ENCODE measurements at regions not wholly inside any gene's neighbourhood (a gene's known extent, or its start where the extent isn't known, plus 50 kb on each side); places are given as distances from the start of the nearest gene placed in this dataset.
"Not testable (repeated sequence)": the region's sequence is repeated elsewhere in the genome, so short reads cannot be mapped to it uniquely, and the experiment has no call there.

GRCh38 chr3:154668187-154668586 is 238.2 kb upstream of the GPR149 start:
- Histone ChIP-seq H3K27me3 (ENCODE audit: insufficient read depth, low read length) (no peaks in the 10 kb centered on the region), H3K4me3 (ENCODE audit: low read length) (no peak overlapping the region), H3K36me3 (ENCODE audit: insufficient read depth, low read length) (no peaks in the 10 kb centered on the region), H3K4me1 (ENCODE audit: insufficient read depth, low read length) (peaks cover 9% of the 10 kb centered on the region), H3K9me3 (ENCODE audit: insufficient read depth, low read depth, low read length) (no peaks in the 10 kb centered on the region), H3K9ac (ENCODE audit: low read depth, low read length) (no peak overlapping the region), H3K27ac (ENCODE audit: low read depth, low read length) (no peak overlapping the region)
- WGBS, result 76% methylated on average over 2 of the region's 2 CpGs

DNA sequence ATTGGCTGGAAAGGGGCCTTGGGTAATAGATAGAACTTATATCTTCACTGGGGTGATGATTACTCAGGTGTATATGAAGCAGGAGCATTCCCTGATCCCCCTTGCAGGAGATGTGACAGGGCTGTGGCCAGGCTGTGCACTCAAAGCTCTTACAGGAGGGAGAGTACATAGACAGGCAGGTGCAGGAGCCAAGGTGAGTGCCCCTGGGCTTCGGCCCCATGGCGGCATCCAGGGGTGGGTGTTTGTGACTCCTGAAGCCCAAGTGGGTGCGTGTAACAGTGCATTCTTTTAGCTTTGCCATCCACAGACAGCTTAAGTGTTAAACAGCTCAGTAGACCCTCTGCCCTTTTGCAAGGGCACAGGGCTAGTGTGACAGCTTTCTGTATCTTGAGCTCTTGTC is 236.6 kb upstream of the GPR149 start:
- no peaks in the 10 kb centered on the region for H3K36me3 ChIP-seq (ENCODE audit: insufficient read depth, low read length)
- H3K4me1 ChIP-seq (ENCODE audit: insufficient read depth, low read length), result peaks cover 9% of the 10 kb centered on the region
- H3K27ac ChIP-seq (ENCODE audit: low read depth, low read length), result no peak overlapping the region
- H3K27me3 ChIP-seq (ENCODE audit: insufficient read depth, low read length), result no peaks in the 10 kb centered on the region
- H3K9me3 ChIP-seq (ENCODE audit: insufficient read depth, low read depth, low read length), result no peaks in the 10 kb centered on the region
- WGBS, result 93% methylated on average over 3 of the region's 3 CpGs
- H3K9ac ChIP-seq (ENCODE audit: low read depth, low read length), result no peak overlapping the region
- no peak overlapping the region for H3K4me3 ChIP-seq (ENCODE audit: low read length)

- H3K9me3 ChIP-seq (ENCODE audit: insufficient read depth, low read depth, low read length), result no peaks in the 10 kb centered on the region
- H3K27me3 ChIP-seq (ENCODE audit: insufficient read depth, low read length), result no peaks in the 10 kb centered on the region
- no peak overlapping the region for H3K4me3 ChIP-seq (ENCODE audit: low read length)
- no peaks in the 10 kb centered on the region for H3K36me3 ChIP-seq (ENCODE audit: insufficient read depth, low read length)
- peaks cover 9% of the 10 kb centered on the region for H3K4me1 ChIP-seq (ENCODE audit: insufficient read depth, low read length)
- H3K9ac ChIP-seq (ENCODE audit: low read depth, low read length), result no peak overlapping the region
- H3K27ac ChIP-seq (ENCODE audit: low read depth, low read length), result no peak overlapping the region
Measured at GRCh38 chr3:154664714-154665113, 234.7 kb upstream of the GPR149 start.

GRCh38 chr3:154662851-154663250 is 232.9 kb upstream of the GPR149 start:
- Histone ChIP-seq H3K4me3 (ENCODE audit: low read length) (no peak overlapping the region), H3K9ac (ENCODE audit: low read depth, low read length) (no peak overlapping the region), H3K9me3 (ENCODE audit: insufficient read depth, low read depth, low read length) (no peaks in the 10 kb centered on the region), H3K4me1 (ENCODE audit: insufficient read depth, low read length) (peaks cover under 1% of the 10 kb centered on the region; the same call in 1 of the 2 replicates), H3K36me3 (ENCODE audit: insufficient read depth, low read length) (no peaks in the 10 kb centered on the region), H3K27ac (ENCODE audit: low read depth, low read length) (no peak overlapping the region), H3K27me3 (ENCODE audit: insufficient read depth, low read length) (no peaks in the 10 kb centered on the region)
- WGBS, result 91% methylated on average over 3 of the region's 3 CpGs

GRCh38 chr3:154660811-154661210 is 230.8 kb upstream of the GPR149 start:
- H3K36me3 ChIP-seq (ENCODE audit: insufficient read depth, low read length), result no peaks in the 10 kb centered on the region
- 94% methylated on average over 2 of the region's 2 CpGs for WGBS
- no peaks in the 10 kb centered on the region for H3K9me3 ChIP-seq (ENCODE audit: insufficient read depth, low read depth, low read length)
- no peak overlapping the region for H3K9ac ChIP-seq (ENCODE audit: low read depth, low read length)
- H3K4me1 ChIP-seq (ENCODE audit: insufficient read depth, low read length), result peaks cover 11% of the 10 kb centered on the region
- H3K27me3 ChIP-seq (ENCODE audit: insufficient read depth, low read length), result no peaks in the 10 kb centered on the region
- no peak overlapping the region for H3K4me3 ChIP-seq (ENCODE audit: low read length)
- no peak overlapping the region for H3K27ac ChIP-seq (ENCODE audit: low read depth, low read length)

DNA sequence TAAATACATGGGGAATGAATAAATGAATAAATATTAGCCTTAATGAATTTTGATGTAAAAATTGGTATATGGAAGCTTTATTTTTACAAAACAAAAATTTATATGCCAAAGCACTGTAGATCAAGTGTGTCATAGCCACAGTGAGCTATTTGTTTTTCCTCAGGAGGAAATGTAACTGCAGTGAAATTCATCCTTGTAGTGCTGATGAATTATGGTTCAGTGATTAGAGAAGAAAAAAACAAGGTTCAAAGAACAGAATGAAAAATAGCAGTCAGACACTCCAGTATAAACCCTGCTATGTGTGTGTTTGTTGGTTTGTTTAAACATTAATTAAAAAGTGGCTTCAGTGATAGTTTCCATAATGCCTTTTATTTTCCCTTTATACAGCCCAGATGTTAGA is 228.0 kb upstream of the GPR149 start:
- H3K9ac ChIP-seq (ENCODE audit: low read depth, low read length), result no peak overlapping the region
- no peaks in the 10 kb centered on the region for H3K9me3 ChIP-seq (ENCODE audit: insufficient read depth, low read depth, low read length)
- H3K4me1 ChIP-seq (ENCODE audit: insufficient read depth, low read length), result peaks cover 11% of the 10 kb centered on the region
- no peaks in the 10 kb centered on the region for H3K36me3 ChIP-seq (ENCODE audit: insufficient read depth, low read length)
- H3K4me3 ChIP-seq (ENCODE audit: low read length), result no peak overlapping the region
- no peak overlapping the region for H3K27ac ChIP-seq (ENCODE audit: low read depth, low read length)
- no peaks in the 10 kb centered on the region for H3K27me3 ChIP-seq (ENCODE audit: insufficient read depth, low read length)

- H3K9me3 ChIP-seq (ENCODE audit: insufficient read depth, low read depth, low read length), result no peaks in the 10 kb centered on the region
- peaks cover 11% of the 10 kb centered on the region for H3K4me1 ChIP-seq (ENCODE audit: insufficient read depth, low read length)
- no peak overlapping the region for H3K27ac ChIP-seq (ENCODE audit: low read depth, low read length)
- WGBS, result 90% methylated on average over 4 of the region's 4 CpGs
- H3K27me3 ChIP-seq (ENCODE audit: insufficient read depth, low read length), result no peaks in the 10 kb centered on the region
- H3K4me3 ChIP-seq (ENCODE audit: low read length), result no peak overlapping the region
- H3K36me3 ChIP-seq (ENCODE audit: insufficient read depth, low read length), result no peaks in the 10 kb centered on the region
- no peak overlapping the region for H3K9ac ChIP-seq (ENCODE audit: low read depth, low read length)
Measured at GRCh38 chr3:154657218-154657617, 227.2 kb upstream of the GPR149 start.

DNA sequence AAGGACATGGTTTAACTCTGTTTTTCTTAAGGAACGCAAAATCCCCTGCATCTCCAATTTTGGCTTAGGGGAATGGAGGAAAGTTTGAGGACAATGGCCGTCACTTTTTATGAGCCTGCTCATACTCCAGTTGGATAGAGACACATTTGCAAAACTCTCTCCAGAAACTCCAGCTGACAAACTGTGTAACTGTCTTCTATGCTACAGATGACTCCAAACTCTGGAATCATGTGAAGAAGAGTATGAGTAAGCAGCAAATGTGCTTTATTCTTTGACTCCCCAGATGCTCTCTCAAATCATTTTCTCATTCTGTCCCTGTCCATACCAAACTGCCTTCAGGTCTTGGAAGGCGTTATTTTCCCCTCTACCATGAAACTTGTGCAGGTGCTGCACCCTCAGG is 226.5 kb upstream of the GPR149 start:
- Histone ChIP-seq H3K9ac (ENCODE audit: low read depth, low read length) (no peak overlapping the region), H3K27ac (ENCODE audit: low read depth, low read length) (no peak overlapping the region), H3K27me3 (ENCODE audit: insufficient read depth, low read length) (no peaks in the 10 kb centered on the region), H3K36me3 (ENCODE audit: insufficient read depth, low read length) (no peaks in the 10 kb centered on the region), H3K9me3 (ENCODE audit: insufficient read depth, low read depth, low read length) (no peaks in the 10 kb centered on the region), H3K4me3 (ENCODE audit: low read length) (no peak overlapping the region), H3K4me1 (ENCODE audit: insufficient read depth, low read length) (peaks cover 11% of the 10 kb centered on the region)
- 89% methylated on average over 3 of the region's 3 CpGs for WGBS

DNA sequence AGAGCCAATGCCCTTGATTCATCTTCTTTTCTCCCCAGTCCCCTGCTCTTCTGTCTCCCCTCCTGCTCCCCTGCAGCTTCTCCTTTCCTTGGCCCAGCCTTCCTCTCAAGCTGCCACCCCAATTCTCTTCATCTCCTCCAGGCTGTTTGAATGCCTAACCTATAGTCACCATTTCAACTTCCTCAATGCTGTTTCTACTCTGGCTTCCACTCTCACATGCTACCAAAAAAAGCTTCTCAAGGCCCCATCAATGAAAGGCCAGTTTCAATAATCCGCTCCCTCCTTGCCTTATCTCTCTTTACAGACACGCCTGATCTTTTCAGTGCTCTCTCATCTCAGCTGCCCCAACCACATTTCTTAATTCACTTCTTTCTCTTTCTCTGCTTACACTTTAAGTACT is 212.2 kb upstream of the GPR149 start:
- Histone ChIP-seq H3K9me3 (ENCODE audit: insufficient read depth, low read depth, low read length) (0 out of 2 replicates have a peak, but pooled peaks cover 3% of the 10 kb centered on the region), H3K9ac (ENCODE audit: low read depth, low read length) (no peak overlapping the region), H3K4me1 (ENCODE audit: insufficient read depth, low read length) (no peaks in the 10 kb centered on the region), H3K36me3 (ENCODE audit: insufficient read depth, low read length) (no peaks in the 10 kb centered on the region), H3K27ac (ENCODE audit: low read depth, low read length) (no peak overlapping the region), H3K27me3 (ENCODE audit: insufficient read depth, low read length) (no peaks in the 10 kb centered on the region), H3K4me3 (ENCODE audit: low read length) (no peak overlapping the region)
- 98% methylated on average over 2 of the region's 2 CpGs for WGBS

DNA sequence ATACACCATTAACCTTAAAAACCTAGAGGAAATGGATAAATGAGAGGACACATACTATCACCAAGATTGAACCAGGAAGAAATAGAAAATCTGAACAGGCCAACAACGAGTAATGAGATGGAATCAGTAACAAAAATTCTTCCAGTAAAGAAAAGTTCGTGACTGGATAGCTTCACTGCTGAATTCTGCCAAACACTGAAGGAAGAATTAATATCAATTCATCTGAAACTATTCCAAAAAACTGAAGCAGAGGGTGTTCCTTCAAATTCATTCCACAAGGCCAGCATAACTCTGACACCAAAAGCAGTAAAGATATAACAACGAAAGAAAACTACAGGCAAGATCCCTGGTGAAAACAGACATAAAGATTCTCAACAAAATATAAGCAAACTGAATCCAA is 195.8 kb upstream of the GPR149 start:
- H3K9me3 ChIP-seq (ENCODE audit: insufficient read depth, low read depth, low read length), result no peaks in the 10 kb centered on the region
- no peaks in the 10 kb centered on the region for H3K27me3 ChIP-seq (ENCODE audit: insufficient read depth, low read length)
- no peak overlapping the region for H3K9ac ChIP-seq (ENCODE audit: low read depth, low read length)
- H3K27ac ChIP-seq (ENCODE audit: low read depth, low read length), result no peak overlapping the region
- no peaks in the 10 kb centered on the region for H3K4me1 ChIP-seq (ENCODE audit: insufficient read depth, low read length)
- no peaks in the 10 kb centered on the region for H3K36me3 ChIP-seq (ENCODE audit: insufficient read depth, low read length)
- 97% methylated on average over 3 of the region's 3 CpGs for WGBS
- H3K4me3 ChIP-seq (ENCODE audit: low read length), result no peak overlapping the region

- not testable (repeated sequence) for H3K4me3 ChIP-seq (ENCODE audit: low read length); H3K9ac ChIP-seq (ENCODE audit: low read depth, low read length); H3K9me3 ChIP-seq (ENCODE audit: insufficient read depth, low read depth, low read length); H3K4me1 ChIP-seq (ENCODE audit: insufficient read depth, low read length); H3K36me3 ChIP-seq (ENCODE audit: insufficient read depth, low read length); H3K27ac ChIP-seq (ENCODE audit: low read depth, low read length); H3K27me3 ChIP-seq (ENCODE audit: insufficient read depth, low read length)
- WGBS, result 94% methylated on average over 10 of the region's 10 CpGs
Measured at GRCh38 chr3:154619621-154620020, 189.6 kb upstream of the GPR149 start.

- Histone ChIP-seq H3K9ac (ENCODE audit: low read depth, low read length) (no peak overlapping the region), H3K4me1 (ENCODE audit: insufficient read depth, low read length) (no peaks in the 10 kb centered on the region), H3K9me3 (ENCODE audit: insufficient read depth, low read depth, low read length) (no peaks in the 10 kb centered on the region), H3K27ac (ENCODE audit: low read depth, low read length) (no peak overlapping the region), H3K36me3 (ENCODE audit: insufficient read depth, low read length) (no peaks in the 10 kb centered on the region), H3K27me3 (ENCODE audit: insufficient read depth, low read length) (no peaks in the 10 kb centered on the region), H3K4me3 (ENCODE audit: low read length) (no peak overlapping the region)
- WGBS, result 91% methylated on average over 4 of the region's 4 CpGs
Measured at GRCh38 chr3:154616298-154616697, 186.3 kb upstream of the GPR149 start.
